Neuronal stem cell (in vitro differentiated cells): ENCODE measurements at regions not wholly inside any gene's neighbourhood (a gene's known extent, or its start where the extent isn't known, plus 50 kb on each side); places are given as distances from the start of the nearest gene placed in this dataset.
"Not testable (repeated sequence)": the region's sequence is repeated elsewhere in the genome, so short reads cannot be mapped to it uniquely, and the experiment has no call there.

ENCODE experiments used
- DNase-seq: peaks from one replicate; pipeline ENCODE4 v3.0.0-alpha.2; 2013; ENCODE audit warnings: low spot score
- H2AFZ ChIP-seq: one replicate; pipeline ENCODE4 v1.6.1; 2013; ENCODE audit warnings: mild to moderate bottlenecking, low read length, inconsistent platforms
- H2AK5ac ChIP-seq: 2 replicates; pipeline ENCODE4 v1.6.1; 2013; ENCODE audit warnings: low read depth, mild to moderate bottlenecking, inconsistent platforms, low read length, moderate library complexity, mixed read lengths
- H2BK120ac ChIP-seq: 2 replicates; pipeline ENCODE4 v1.6.1; 2013; ENCODE audit warnings: low read depth, mild to moderate bottlenecking, inconsistent platforms, low read length, moderate library complexity, mixed read lengths
- H2BK12ac ChIP-seq: one replicate; pipeline ENCODE4 v1.6.1; 2013; ENCODE audit warnings: low read length, inconsistent platforms
- H2BK15ac ChIP-seq: 2 replicates; pipeline ENCODE4 v1.6.1; 2013; ENCODE audit warnings: mild to moderate bottlenecking, low read length, inconsistent platforms, mixed read lengths
- H2BK5ac ChIP-seq: one replicate; pipeline ENCODE4 v1.6.1; 2013; ENCODE audit warnings: inconsistent platforms, mild to moderate bottlenecking, low read length, moderate library complexity
- H3K14ac ChIP-seq: one replicate; pipeline ENCODE4 v1.6.1; 2013; ENCODE audit warnings: low read length, inconsistent platforms
- H3K18ac ChIP-seq: 2 replicates; pipeline ENCODE4 v1.6.1; 2013; ENCODE audit warnings: low read length, inconsistent platforms
- H3K23ac ChIP-seq: 2 replicates; pipeline ENCODE4 v1.6.1; 2013; ENCODE audit warnings: low read depth, mild to moderate bottlenecking, mixed read lengths, low read length, inconsistent platforms; ENCODE audit not compliant: poor library complexity
- H3K27ac ChIP-seq: replicated peaks from 3 replicates; pipeline ENCODE4 v1.5.1; 2013; ENCODE audit warnings: low read length, inconsistent platforms
- H3K27me3 ChIP-seq, 3 experiments: 2 replicates each; pipeline ENCODE4 v1.6.1; 2013; ENCODE audit warnings: low read length in 3 of 3, mild to moderate bottlenecking in 2 of 3, inconsistent platforms in 1 of 3, low read depth in 1 of 3, mixed read lengths in 1 of 3, moderate library complexity in 1 of 3; ENCODE audit not compliant: control insufficient read depth in 3 of 3, insufficient read depth in 3 of 3
- H3K36me3 ChIP-seq, 2 donors: replicated peaks in 1 of 2; 2 replicates each; pipeline ENCODE4 v1.6.1; 2013; ENCODE audit warnings: low read length in 2 of 2; ENCODE audit not compliant: control insufficient read depth in 2 of 2, insufficient read depth in 2 of 2
- H3K4ac ChIP-seq: 2 replicates; pipeline ENCODE4 v1.6.1; 2013; ENCODE audit warnings: inconsistent platforms, mild to moderate bottlenecking, low read length, moderate library complexity
- H3K4me1 ChIP-seq, 2 donors: 1 replicate in 1 of 2; 2 replicates in 1 of 2; pipeline ENCODE4 v1.6.1; 2013; ENCODE audit warnings: low read length in 2 of 2, low read depth in 1 of 2; ENCODE audit not compliant: control insufficient read depth in 2 of 2, insufficient read depth in 1 of 2
- H3K4me2 ChIP-seq: one replicate; pipeline ENCODE4 v1.6.1; 2013; ENCODE audit warnings: mild to moderate bottlenecking, low read length, inconsistent platforms; ENCODE audit not compliant: insufficient read depth, poor library complexity, severe bottlenecking
- H3K4me3 ChIP-seq, 2 donors: 2 replicates each; pipeline ENCODE4 v1.5.1; 2013; ENCODE audit warnings: low read length in 2 of 2, mild to moderate bottlenecking in 2 of 2, inconsistent platforms in 1 of 2, moderate library complexity in 1 of 2
- H3K79me1 ChIP-seq: one replicate; pipeline ENCODE4 v1.6.1; 2013; ENCODE audit warnings: low read depth, mild to moderate bottlenecking, inconsistent platforms, low read length, moderate library complexity
- H3K9ac ChIP-seq: one replicate; pipeline ENCODE4 v1.6.1; 2013; ENCODE audit warnings: mild to moderate bottlenecking, low read depth, low read length, inconsistent platforms; ENCODE audit not compliant: poor library complexity
- H3K9me3 ChIP-seq, 2 donors: replicated peaks in 1 of 2; 2 replicates each; pipeline versions ENCODE3 to v1.6.1; 2013; ENCODE audit warnings: low read length in 2 of 2, mild to moderate bottlenecking in 2 of 2, inconsistent platforms in 1 of 2, low read depth in 1 of 2, mixed read lengths in 1 of 2, moderate library complexity in 1 of 2; ENCODE audit not compliant: control insufficient read depth in 2 of 2, insufficient read depth in 1 of 2
- H4K8ac ChIP-seq: one replicate; pipeline ENCODE4 v1.6.1; 2013; ENCODE audit warnings: low read depth, mild to moderate bottlenecking, inconsistent platforms, low read length, moderate library complexity
- H4K91ac ChIP-seq: one replicate; pipeline ENCODE4 v1.6.1; 2013; ENCODE audit warnings: low read length, low read depth, mild to moderate bottlenecking, inconsistent platforms; ENCODE audit not compliant: poor library complexity
- WGBS, 2 donors: extraction: QIAGEN DNeasy Blood & Tissue Kit; methylation state at CpG; one replicate each; pipeline ENCODE4 v1.1.7; 2013; ENCODE audit warnings: missing lambda C conversion rate in 2 of 2, mixed read lengths in 1 of 2; ENCODE audit not compliant: insufficient read length in 2 of 2, insufficient replicate concordance in 1 of 2; ENCODE audit errors: extremely low coverage in 2 of 2; 5-methylcytosine and 5-hydroxymethylcytosine counted together

DNA sequence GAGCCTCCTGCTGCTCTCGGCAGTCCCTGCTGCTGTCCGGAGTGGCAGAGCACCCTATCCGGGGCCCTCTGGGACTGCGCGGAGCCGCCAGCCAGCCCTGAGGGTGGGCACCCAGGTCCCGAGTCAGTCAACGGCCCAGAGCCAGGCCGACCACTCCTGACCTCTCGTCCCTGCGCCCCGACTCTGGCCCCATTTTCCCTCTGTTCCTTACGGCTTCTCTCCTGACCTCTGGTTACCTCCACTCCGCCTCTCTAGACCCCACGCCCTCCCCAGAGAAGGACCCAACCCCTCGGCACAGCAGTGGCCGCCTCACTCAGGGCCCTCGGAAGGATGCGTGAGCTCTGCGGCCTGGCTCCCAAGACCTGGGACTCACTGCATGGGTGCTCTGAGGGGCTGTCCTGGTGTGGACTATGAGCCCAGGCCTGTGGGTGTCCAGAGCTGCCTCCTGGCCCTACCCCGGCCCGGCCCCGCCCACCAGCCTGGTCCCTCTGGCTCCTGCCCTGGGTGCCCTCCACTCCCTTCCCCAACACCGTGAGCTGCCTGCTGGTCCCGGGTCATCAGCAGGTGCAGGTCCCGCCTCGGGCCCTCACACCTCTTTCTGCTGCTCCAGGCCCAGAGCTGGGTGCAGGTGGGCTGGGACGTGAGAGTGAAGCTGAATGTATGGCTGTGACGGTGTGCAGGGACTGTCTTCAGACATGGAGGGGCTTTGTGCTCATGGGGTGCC is 71.8 kb downstream of the TMEM121 start:
- H4K8ac ChIP-seq, H3K4me3 ChIP-seq, H3K4ac ChIP-seq, DNase-seq, H3K23ac ChIP-seq, H2BK15ac ChIP-seq, H3K36me3 ChIP-seq, H3K4me1 ChIP-seq, H3K4me2 ChIP-seq, H3K18ac ChIP-seq, H3K79me1 ChIP-seq, H2AK5ac ChIP-seq, H3K27ac ChIP-seq, H3K9ac ChIP-seq, H4K91ac ChIP-seq, H2BK12ac ChIP-seq, H2BK120ac ChIP-seq, H2BK5ac ChIP-seq, H2AFZ ChIP-seq, H3K14ac ChIP-seq: not testable (repeated sequence)
- H3K27me3 ChIP-seq: peaks cover 0 to 15% (median 0%) of the 10 kb centered on the region in 3 experiments
- H3K9me3 ChIP-seq: peaks cover 0 to 24% of the 10 kb centered on the region in 2 donors
- no CpG with 5 or more reads among the region's 29 CpGs for WGBS, 2 donors

DNA sequence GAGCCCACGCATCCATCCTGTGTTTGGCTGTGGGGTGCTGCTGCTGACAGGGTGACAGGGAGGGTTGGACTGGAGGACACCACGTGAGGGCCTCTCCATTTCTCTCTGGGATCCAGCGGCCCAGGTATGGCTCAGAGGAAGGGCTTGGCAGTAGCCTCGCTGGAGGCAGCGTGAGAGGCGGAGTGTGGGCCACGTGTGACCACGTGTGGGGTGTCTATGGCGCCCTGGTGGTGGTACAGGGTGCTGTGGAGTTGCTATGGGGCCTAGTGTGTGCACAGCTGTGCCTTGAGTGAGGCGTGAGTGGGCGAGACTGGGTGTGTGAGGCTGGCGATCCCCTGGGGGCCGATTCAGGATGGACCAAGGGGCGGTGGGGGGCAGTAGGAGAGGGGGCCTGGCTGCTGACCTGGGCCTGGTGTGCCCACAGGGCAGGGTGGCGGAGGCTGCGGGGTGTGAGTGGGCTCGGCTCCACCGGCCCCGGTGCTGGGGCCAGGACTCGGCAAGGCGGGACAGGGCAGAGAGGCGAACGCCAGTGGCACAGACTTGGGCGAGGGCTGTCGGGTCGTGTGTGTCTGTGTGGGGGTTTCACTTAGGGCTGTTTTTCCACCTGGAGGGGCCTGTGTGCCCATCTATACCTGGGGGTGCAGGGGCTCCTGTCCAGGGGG is 72.7 kb downstream of the TMEM121 start:
- H3K36me3 ChIP-seq, H3K4me3 ChIP-seq, H4K8ac ChIP-seq, H2AK5ac ChIP-seq, H3K79me1 ChIP-seq, H2BK12ac ChIP-seq, H3K18ac ChIP-seq, H2BK120ac ChIP-seq, H2BK5ac ChIP-seq, H3K4me1 ChIP-seq, H3K9ac ChIP-seq, DNase-seq, H3K14ac ChIP-seq, H3K4me2 ChIP-seq, H3K27ac ChIP-seq, H2AFZ ChIP-seq, H3K23ac ChIP-seq, H2BK15ac ChIP-seq, H3K4ac ChIP-seq, H4K91ac ChIP-seq: not testable (repeated sequence)
- WGBS, 2 donors: no CpG with 5 or more reads among the region's 26 CpGs
- peaks cover 0 to 15% (median 0%) of the 10 kb centered on the region in 3 experiments for H3K27me3 ChIP-seq
- peaks cover 0 to 28% of the 10 kb centered on the region in 2 donors for H3K9me3 ChIP-seq

DNA sequence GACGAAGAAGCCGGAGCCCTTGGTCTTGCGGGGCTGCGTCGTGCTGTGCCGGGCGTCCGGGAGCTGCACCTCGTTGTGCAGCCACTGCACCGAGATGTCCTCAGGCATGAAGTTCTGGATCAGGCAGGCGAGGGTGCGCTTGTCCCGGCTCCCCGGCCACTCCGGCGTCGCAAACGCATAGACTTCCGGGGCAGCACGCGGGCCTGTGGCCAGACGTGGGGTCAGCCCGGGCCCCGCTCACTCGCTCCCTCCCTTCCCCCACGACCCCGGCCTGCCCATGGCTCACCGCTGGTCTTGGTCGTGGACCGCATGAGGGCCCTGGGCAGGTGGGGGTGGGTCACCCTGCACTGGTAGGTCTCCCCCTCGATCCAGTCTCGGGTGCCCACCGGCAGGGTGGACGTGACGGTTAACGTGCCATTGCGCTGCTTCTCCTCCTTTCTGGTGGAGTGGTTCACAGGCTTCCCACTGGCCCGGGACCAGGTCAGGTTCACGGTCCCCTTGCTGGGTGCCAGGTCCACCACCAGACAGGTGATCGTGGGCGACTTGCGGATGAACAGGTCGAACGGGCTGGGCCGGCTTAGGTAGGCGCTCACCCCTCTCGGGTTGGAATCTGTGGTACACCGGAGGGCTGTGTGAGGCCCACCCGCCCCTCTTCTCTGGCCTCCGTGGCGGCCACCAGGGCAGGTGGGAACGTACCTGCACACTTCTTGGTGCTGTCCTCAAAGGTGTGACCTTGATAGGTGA is 74.0 kb downstream of the TMEM121 start:
- H3K4ac ChIP-seq, H2BK5ac ChIP-seq, H3K18ac ChIP-seq, H3K23ac ChIP-seq, H3K4me1 ChIP-seq, H3K4me2 ChIP-seq, H3K9ac ChIP-seq, H3K4me3 ChIP-seq, H2AK5ac ChIP-seq, H4K8ac ChIP-seq, H2BK15ac ChIP-seq, H2BK120ac ChIP-seq, H3K14ac ChIP-seq, H2BK12ac ChIP-seq, H3K27ac ChIP-seq, H2AFZ ChIP-seq, H4K91ac ChIP-seq, H3K36me3 ChIP-seq, H3K79me1 ChIP-seq, DNase-seq: not testable (repeated sequence)
- H3K9me3 ChIP-seq: peaks cover 0 to 30% of the 10 kb centered on the region in 2 donors
- H3K27me3 ChIP-seq: peaks cover 0 to 17% (median 0%) of the 10 kb centered on the region in 3 experiments
- whole genome bisulfite sequencing, 2 donors: no CpG with 5 or more reads among the region's 52 CpGs

DNA sequence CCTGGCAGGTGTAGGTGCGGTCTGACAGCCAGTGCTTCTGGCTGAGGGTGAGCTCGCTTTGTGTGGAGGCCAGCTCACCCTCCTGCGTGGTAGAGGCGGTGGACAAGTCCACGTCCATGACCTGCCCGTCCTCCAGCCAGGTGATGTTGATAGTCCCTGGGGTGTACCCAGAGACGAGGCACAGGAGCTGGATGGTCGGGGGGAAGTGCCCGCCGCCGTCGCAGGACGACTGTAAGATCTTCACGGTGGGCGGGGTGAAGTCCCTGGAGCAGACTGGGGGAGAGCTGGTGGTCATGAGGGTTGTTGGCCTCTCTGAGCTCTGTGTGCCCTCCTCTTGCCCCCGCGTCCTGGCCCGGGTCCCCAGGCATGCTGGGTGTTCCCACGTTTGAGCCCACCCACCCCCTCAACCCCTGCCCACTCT is 74.6 kb downstream of the TMEM121 start:
- peaks cover 3% of the 10 kb centered on the region for H3K79me1 ChIP-seq
- H3K36me3 ChIP-seq: no peaks in the 10 kb centered on the region
- H2BK5ac ChIP-seq: no peak overlapping the region
- peaks cover 0 to 36% of the 10 kb centered on the region in 2 donors for H3K9me3 ChIP-seq
- no peak overlapping the region for H3K4me3 ChIP-seq
- H2BK15ac ChIP-seq: no peak overlapping the region
- DNase-seq: no peak
- H2AFZ ChIP-seq: no peak overlapping the region
- no peak overlapping the region for H4K91ac ChIP-seq
- H3K4me1 ChIP-seq: no peaks in the 10 kb centered on the region
- no peak overlapping the region for H3K23ac ChIP-seq
- H3K4ac ChIP-seq: no peak overlapping the region
- peak overlapping the region; percentile 43 for H4K8ac ChIP-seq
- no peak overlapping the region for H3K27ac ChIP-seq
- no peak overlapping the region for H3K4me2 ChIP-seq
- no peak overlapping the region for H2AK5ac ChIP-seq
- H3K14ac ChIP-seq: peak overlapping the region; percentile 8
- peak overlapping the region; percentile 21 for H3K9ac ChIP-seq
- no CpG with 5 or more reads among the region's 19 CpGs for WGBS, 2 donors
- H2BK120ac ChIP-seq: no peak overlapping the region
- H3K18ac ChIP-seq: no peak overlapping the region
- no peak overlapping the region for H2BK12ac ChIP-seq
- peaks cover 0 to 21% (median 0%) of the 10 kb centered on the region in 3 experiments for H3K27me3 ChIP-seq
